BLaER1 treated with 17β-estradiol and CSF1 and Interleukin-3, amounts not matched to agents 10 nM and 100 nM (cell line): ENCODE measurements at regions not wholly inside any gene's neighbourhood (a gene's known extent, or its start where the extent isn't known, plus 50 kb on each side); places are given as distances from the start of the nearest gene placed in this dataset.
"Not testable (repeated sequence)": the region's sequence is repeated elsewhere in the genome, so short reads cannot be mapped to it uniquely, and the experiment has no call there.

Experiments
- H3K27ac ChIP-seq, 11 experiments: shearing (Covaris generic); formaldehyde crosslinking; 2 replicates each; pipeline ENCODE4 v1.8.1; 2022
- H3K27me3 ChIP-seq, 11 experiments: shearing (Covaris generic); formaldehyde crosslinking; 2 replicates each; pipeline ENCODE4 v1.8.1; 2022
- H3K36me3 ChIP-seq, 11 experiments: shearing (Covaris generic); formaldehyde crosslinking; 2 replicates each; pipeline ENCODE4 v1.8.1; 2022
- H3K4me1 ChIP-seq, 10 experiments: shearing (Covaris generic); formaldehyde crosslinking; 2 replicates each; pipeline ENCODE4 v1.8.1; 2022
- H3K4me2 ChIP-seq, 11 experiments: shearing (Covaris generic); formaldehyde crosslinking; 2 replicates each; pipeline ENCODE4 v1.8.1; 2022
- H3K4me3 ChIP-seq, 10 experiments: shearing (Covaris generic); formaldehyde crosslinking; 2 replicates each; pipeline ENCODE4 v1.8.1; 2022
- H3K9ac ChIP-seq, 11 experiments: shearing (Covaris generic); formaldehyde crosslinking; 2 replicates each; pipeline ENCODE4 v1.8.1; 2022
- H3K9me3 ChIP-seq, 11 experiments: shearing (Covaris generic); formaldehyde crosslinking; replicated peaks in 1 of 11; 2 replicates each; pipeline ENCODE4 v1.8.1; 2022
- H4K20me1 ChIP-seq, 11 experiments: shearing (Covaris generic); formaldehyde crosslinking; 2 replicates each; pipeline ENCODE4 v1.8.1; 2022
- Cebpa-rat ChIP-seq, 11 experiments: shearing (Covaris generic); IDR thresholded peaks; 2 replicates each; pipeline ENCODE4 v1.8.1; 2022

DNA sequence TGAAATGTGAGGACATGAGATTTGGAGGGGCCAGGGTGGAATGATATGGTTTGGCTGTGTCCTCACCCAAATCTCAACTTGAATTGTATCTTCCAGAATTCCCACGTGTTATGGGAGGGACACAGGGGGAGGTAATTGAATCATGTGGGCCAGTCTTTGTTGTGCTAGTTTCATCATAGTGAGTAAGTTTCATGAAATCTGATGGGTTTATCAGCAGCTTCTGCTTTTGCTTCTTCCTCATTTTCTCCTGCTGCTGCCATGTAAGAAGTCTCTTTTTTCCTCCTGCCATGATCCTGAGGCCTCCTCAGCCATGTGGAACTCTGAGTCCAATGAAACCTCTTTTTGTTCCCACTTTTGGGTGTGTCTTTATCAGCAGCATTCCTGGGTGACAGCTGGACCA lies 104.3 kb upstream of the UNC5B start:
- Histone ChIP-seq H3K4me2 (peak overlapping the region in 5 of 11 experiments; percentile 13 to 49 (median 27); a peak in 8 of 22 replicates), H3K9me3 (peaks cover 68 to 100% (median 91%) of the 10 kb centered on the region in 11 experiments), H3K36me3 (peaks cover 0 to 12% (median 0%) of the 10 kb centered on the region in 11 experiments; a peak in 5 of 22 replicates), H3K4me3 (peak overlapping the region in 3 of 10 experiments; percentile 2 to 23 (median 10); a peak in 2 of 20 replicates), H3K4me1 (peaks cover 7 to 25% (median 15%) of the 10 kb centered on the region in 10 experiments; a peak in 16 of 20 replicates), H3K9ac (peak overlapping the region in 6 of 11 experiments; percentile 34 to 60 (median 54); a peak in 11 of 22 replicates), H3K27ac (peak overlapping the region in 10 of 11 experiments; percentile 42 to 93 (median 84); a peak in 19 of 22 replicates)
- TF ChIP-seq Cebpa-rat (IDR thresholded peaks at IDR 0.05) = peak in 5 of 11 experiments; percentile 27 to 72 (median 53); a peak in 9 of 22 replicates
- H3K27me3 ChIP-seq, H4K20me1 ChIP-seq: not testable (repeated sequence)

DNA sequence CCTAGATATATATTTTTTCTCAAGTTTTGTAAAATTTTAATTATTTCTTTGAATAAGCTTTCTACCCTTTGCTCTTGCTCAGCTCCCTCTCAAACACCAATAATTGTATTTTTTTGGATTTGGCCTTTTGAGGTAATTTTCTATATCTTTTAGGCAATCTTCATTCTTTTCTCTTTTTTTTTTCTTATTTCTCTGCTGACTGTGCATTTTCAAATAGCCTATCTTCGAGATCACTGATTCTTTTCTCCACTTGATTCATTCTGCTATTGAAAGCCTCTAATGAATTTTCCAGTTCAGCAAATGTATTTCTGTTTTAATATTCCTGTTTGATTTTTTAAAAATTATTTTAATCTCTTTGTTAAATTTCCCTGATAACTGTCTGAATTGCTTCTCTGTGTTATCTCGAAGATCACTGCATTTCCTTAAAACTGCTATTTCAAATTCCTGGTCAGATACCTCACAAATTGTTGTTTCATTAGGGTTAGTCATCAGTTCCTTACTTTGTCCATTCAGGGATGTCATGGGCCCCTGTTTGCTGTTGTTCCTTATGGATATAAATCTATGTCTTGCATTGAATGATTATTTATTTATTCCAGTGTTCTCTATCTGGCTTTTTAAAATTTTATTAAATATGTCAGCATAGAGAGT lies 100.1 kb upstream of the UNC5B start:
- H3K27ac ChIP-seq = no peak overlapping the region
- no peaks in the 10 kb centered on the region for H3K27me3 ChIP-seq
- peaks cover 68 to 100% (median 84%) of the 10 kb centered on the region in 11 experiments for H3K9me3 ChIP-seq
- H3K4me3 ChIP-seq = no peak overlapping the region; a peak in 1 of 20 replicates
- no peak overlapping the region for H3K9ac ChIP-seq
- TF ChIP-seq Cebpa-rat (IDR thresholded peaks at IDR 0.05) = no peak
- no peaks in the 10 kb centered on the region for H4K20me1 ChIP-seq
- peaks cover 0 to 13% (median 9%) of the 10 kb centered on the region in 10 experiments; a peak in 11 of 20 replicates for H3K4me1 ChIP-seq
- no peak overlapping the region for H3K4me2 ChIP-seq
- peaks cover 0 to 11% (median 2%) of the 10 kb centered on the region in 11 experiments; a peak in 4 of 22 replicates for H3K36me3 ChIP-seq

DNA sequence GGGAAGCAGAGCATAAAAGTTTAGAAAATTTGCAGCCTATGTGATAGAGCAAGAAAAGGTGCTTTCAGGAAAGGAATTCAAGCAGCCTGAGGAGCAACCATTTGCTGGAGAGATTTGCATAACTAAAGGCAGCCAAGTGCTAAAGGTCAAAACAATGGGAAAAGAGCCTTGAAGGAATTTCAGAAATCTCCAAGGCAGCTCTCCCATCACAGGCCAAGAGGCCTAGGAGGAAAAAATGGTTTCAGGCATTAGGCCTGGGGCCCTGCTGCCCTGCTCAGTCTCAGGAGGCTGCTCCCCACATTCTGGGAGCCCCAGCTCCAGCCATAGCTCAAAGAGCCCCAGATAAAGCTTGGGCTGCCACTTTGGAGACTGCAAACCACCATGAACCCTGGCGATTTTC lies 95.9 kb upstream of the UNC5B start:
- no peaks in the 10 kb centered on the region for H3K4me1 ChIP-seq
- H4K20me1 ChIP-seq = no peaks in the 10 kb centered on the region
- H3K9ac ChIP-seq = no peak overlapping the region
- H3K27ac ChIP-seq = no peak overlapping the region
- H3K9me3 ChIP-seq = peaks cover 77 to 100% (median 91%) of the 10 kb centered on the region in 11 experiments
- no peak overlapping the region for H3K4me2 ChIP-seq
- TF ChIP-seq Cebpa-rat (IDR thresholded peaks at IDR 0.05) = no peak
- H3K36me3 ChIP-seq = peaks cover 0 to 10% (median 0%) of the 10 kb centered on the region in 11 experiments; a peak in 3 of 22 replicates
- 0 out of 20 replicates have a peak overlapping the region, but pooled peaks of 3 of the 10 experiments have one; percentile 16 to 28 (median 19) for H3K4me3 ChIP-seq
- H3K27me3 ChIP-seq = no peaks in the 10 kb centered on the region

DNA sequence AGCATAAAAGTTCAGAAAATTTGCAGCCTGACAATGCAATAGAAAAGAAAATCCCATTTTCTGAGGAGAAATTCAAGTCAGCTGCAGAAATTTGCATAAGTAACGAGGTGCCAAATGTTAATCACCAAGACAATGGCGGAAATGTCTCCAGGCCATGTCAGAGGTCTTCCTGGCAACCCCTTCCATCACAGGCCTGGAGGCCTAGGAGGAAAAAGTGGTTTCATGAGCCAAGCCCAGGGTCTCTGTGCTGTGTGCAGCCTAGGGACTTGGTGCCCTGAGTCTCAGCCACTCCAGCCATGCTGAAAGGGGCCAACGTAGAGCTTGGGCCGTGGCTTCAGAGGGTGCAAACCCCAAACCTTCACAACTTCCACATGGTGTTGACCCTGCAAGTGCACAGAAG lies 94.8 kb upstream of the UNC5B start:
- not testable (repeated sequence) for H3K4me2 ChIP-seq, H3K27me3 ChIP-seq, H3K9ac ChIP-seq, H4K20me1 ChIP-seq, H3K4me1 ChIP-seq, H3K4me3 ChIP-seq, H3K27ac ChIP-seq
- H3K9me3 ChIP-seq = peaks cover 66 to 100% (median 80%) of the 10 kb centered on the region in 11 experiments
- peaks cover 0 to 10% (median 0%) of the 10 kb centered on the region in 11 experiments; a peak in 3 of 22 replicates for H3K36me3 ChIP-seq

DNA sequence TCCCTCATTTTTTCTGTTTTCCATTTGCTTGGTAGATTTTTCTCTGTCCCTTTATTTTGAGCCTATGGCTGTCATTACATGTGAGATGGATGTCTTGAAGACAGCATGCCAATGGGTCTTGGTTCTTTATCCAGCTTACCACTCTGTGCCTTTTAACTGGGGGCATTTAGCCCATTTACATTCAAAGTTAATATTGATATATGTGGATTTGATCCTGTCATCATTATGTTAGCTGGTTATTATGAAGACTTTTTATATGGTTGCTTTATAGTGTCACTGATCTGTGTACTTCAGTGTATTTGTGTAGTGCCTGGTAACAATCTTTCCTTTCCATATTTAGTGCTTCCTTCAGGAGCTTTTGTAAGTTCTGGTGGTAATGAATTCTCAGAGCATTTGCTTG lies 89.3 kb upstream of the UNC5B start:
- H3K27me3 ChIP-seq = no peaks in the 10 kb centered on the region
- no peak overlapping the region for H3K4me2 ChIP-seq
- no peaks in the 10 kb centered on the region; a peak in 1 of 22 replicates for H3K36me3 ChIP-seq
- peaks cover 30 to 57% (median 32%) of the 10 kb centered on the region in 11 experiments for H3K9me3 ChIP-seq
- peaks cover 0 to 8% (median 2%) of the 10 kb centered on the region in 10 experiments; a peak in 12 of 20 replicates for H3K4me1 ChIP-seq
- no peak for TF ChIP-seq Cebpa-rat (IDR thresholded peaks at IDR 0.05)
- H4K20me1 ChIP-seq = no peaks in the 10 kb centered on the region
- no peak overlapping the region for H3K4me3 ChIP-seq
- no peak overlapping the region for H3K9ac ChIP-seq
- H3K27ac ChIP-seq = no peak overlapping the region

DNA sequence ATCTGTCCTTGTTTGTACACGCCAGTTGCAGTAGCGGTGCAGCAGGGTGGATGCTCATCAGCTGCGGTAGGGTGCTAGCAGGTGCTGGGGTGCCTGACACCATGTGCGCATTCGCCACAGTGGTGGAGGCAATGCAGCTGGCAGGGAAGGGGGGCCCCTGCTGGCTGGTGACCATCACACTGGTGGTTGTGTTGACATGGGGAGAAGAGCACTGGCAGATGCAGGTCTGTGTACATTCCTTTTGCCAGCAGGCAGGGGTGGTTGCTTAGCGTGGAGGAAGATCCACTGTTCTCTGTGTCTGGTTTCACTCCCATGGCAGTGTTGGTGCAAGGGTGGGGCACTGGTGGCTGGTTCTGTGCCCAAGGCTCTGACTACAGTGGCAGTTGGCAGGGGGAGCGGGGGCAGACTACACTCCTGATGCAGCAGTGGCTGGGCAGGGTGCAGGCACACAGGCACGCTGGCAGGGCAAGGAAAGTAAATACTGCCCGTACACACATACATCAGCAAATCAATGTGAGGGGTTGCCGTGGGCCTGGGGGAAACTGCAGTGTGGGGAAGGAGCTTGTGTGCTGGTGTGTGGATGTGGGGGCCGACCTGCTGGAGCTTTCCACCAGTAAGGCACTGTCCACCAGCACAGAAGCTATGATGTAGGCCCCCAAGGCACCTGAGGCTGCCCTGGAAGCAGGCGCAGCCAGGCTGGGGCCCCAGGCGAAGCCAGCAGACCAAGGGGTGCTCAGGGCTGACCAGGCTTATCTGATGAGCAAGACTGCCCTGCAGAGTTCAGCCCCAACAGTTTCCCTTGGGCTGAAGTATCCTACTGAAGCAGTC lies 87.2 kb upstream of the UNC5B start:
- H4K20me1 ChIP-seq = no peaks in the 10 kb centered on the region
- no peaks in the 10 kb centered on the region for H3K27me3 ChIP-seq
- H3K27ac ChIP-seq = no peak overlapping the region
- no peaks in the 10 kb centered on the region for H3K36me3 ChIP-seq
- no peak overlapping the region for H3K9ac ChIP-seq
- no peak for TF ChIP-seq Cebpa-rat (IDR thresholded peaks at IDR 0.05)
- no peak overlapping the region for H3K4me3 ChIP-seq
- H3K4me1 ChIP-seq = peaks cover 0 to 21% (median 11%) of the 10 kb centered on the region in 10 experiments; a peak in 13 of 20 replicates
- H3K9me3 ChIP-seq = peaks cover 9 to 36% (median 10%) of the 10 kb centered on the region in 11 experiments; a peak in 21 of 22 replicates
- H3K4me2 ChIP-seq = no peak overlapping the region

DNA sequence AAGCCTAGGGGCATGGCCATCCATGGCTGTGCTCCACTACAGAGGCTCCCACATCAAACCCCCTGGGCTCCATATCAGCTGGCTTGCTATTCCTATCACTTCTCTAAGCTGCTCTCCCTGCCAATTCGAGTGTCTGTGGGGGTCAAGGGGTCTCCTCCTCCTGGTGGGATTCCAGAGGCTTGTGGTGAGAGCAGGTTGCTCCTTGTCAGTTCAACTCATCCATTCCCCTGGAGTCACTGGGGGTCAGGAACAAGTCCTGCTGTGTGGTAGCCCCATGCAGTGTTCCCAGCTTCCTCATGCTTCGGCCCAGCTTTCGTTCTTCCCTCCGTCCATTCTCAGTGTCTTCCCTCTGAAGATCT lies 86.6 kb upstream of the UNC5B start:
- H3K9me3 ChIP-seq = peaks cover 3 to 30% (median 5%) of the 10 kb centered on the region in 11 experiments; a peak in 19 of 22 replicates
- H3K36me3 ChIP-seq = no peaks in the 10 kb centered on the region
- TF ChIP-seq Cebpa-rat (IDR thresholded peaks at IDR 0.05) = no peak
- no peak overlapping the region for H3K4me3 ChIP-seq
- H3K27me3 ChIP-seq = no peaks in the 10 kb centered on the region
- H4K20me1 ChIP-seq = no peaks in the 10 kb centered on the region
- no peak overlapping the region for H3K4me2 ChIP-seq
- H3K4me1 ChIP-seq = peaks cover 0 to 21% (median 11%) of the 10 kb centered on the region in 10 experiments; a peak in 13 of 20 replicates
- H3K27ac ChIP-seq = no peak overlapping the region
- no peak overlapping the region for H3K9ac ChIP-seq

DNA sequence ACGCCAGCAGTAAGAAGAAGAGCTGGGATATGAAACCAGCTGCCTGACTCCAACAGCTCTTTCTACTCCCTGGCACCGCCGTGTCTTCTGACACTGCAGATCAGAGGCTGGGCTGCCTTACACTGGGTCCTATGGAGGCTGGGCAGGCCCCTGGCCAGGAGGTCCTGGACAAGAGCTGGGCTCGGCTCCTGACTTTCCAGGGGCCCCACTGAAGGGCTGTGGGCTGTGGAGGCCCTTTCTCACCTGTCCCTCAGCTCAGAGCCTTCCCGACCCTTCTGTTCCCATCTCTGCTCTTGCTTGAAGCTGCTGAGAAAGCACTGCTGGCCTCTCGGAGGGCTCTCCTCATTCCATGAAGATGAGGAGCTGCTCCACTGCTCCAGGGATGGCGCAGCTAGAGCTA lies 85.9 kb upstream of the UNC5B start:
- Histone ChIP-seq H3K4me3 (no peak overlapping the region), H3K36me3 (no peaks in the 10 kb centered on the region), H3K27ac (no peak overlapping the region), H3K4me1 (peaks cover 0 to 21% (median 11%) of the 10 kb centered on the region in 10 experiments; a peak in 13 of 20 replicates), H3K9ac (no peak overlapping the region), H3K27me3 (no peaks in the 10 kb centered on the region), H4K20me1 (no peaks in the 10 kb centered on the region), H3K9me3 (peaks cover 0 to 23% (median 0%) of the 10 kb centered on the region in 11 experiments; a peak in 4 of 22 replicates), H3K4me2 (no peak overlapping the region)
- TF ChIP-seq Cebpa-rat (IDR thresholded peaks at IDR 0.05) = no peak

DNA sequence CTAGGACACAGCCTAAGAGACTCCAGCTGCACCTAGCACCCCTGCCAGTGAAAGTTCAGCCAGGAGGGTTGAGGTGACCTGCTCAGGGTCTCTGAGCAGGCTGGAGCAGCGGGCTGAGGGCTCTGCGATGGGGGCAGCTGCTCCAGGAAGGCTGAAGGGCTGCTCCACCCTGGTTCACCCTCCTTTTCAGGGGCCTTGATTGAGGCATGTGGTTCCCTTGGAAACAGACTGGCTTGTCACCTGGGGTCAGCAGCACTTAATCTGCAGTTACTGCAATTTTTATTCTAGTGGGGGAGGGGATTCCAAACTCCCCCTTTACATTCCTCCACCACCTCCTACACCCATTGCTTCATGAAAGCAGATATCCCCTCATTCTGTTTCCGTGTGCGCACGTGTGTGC lies 85.3 kb upstream of the UNC5B start:
- Histone ChIP-seq H3K27ac (no peak overlapping the region; a peak in 1 of 22 replicates), H3K9me3 (peaks cover 0 to 16% (median 0%) of the 10 kb centered on the region in 11 experiments; a peak in 4 of 22 replicates), H3K9ac (no peak overlapping the region), H3K4me1 (peaks cover 0 to 23% (median 13%) of the 10 kb centered on the region in 10 experiments; a peak in 17 of 20 replicates), H3K4me3 (no peak overlapping the region), H3K27me3 (no peaks in the 10 kb centered on the region), H3K36me3 (no peaks in the 10 kb centered on the region), H3K4me2 (peak overlapping the region in 2 of 11 experiments; percentile 73 to 78; a peak in 3 of 22 replicates), H4K20me1 (no peaks in the 10 kb centered on the region)
- TF ChIP-seq Cebpa-rat (IDR thresholded peaks at IDR 0.05) = no peak
